RWPE2 (cell line): ENCODE measurements at regions not wholly inside any gene's neighbourhood (a gene's known extent, or its start where the extent isn't known, plus 50 kb on each side); places are given as distances from the start of the nearest gene placed in this dataset.
A peak's percentile ranks its signal among the peaks of the same experiment; 100 is the strongest.

ENCODE experiments used
- ATAC-seq: fragments of 200-7000 bp; cut with Tn5 transposase; 3 replicates; pipeline ENCODE4 v1.9.1; 2021; ENCODE audit warnings: low read depth
- DNase-seq: peaks from one replicate; pipeline ENCODE4 v3.0.0-alpha.2; 2020; ENCODE audit warnings: low spot score
- H3K27ac ChIP-seq: fragments of 450-650 bp; 2 replicates; pipeline ENCODE4 v1.5.1; 2017; ENCODE audit warnings: mild to moderate bottlenecking; ENCODE audit not compliant: poor library complexity, severe bottlenecking
- H3K27me3 ChIP-seq: fragments of 250-450 bp; sonication (Bioruptor Pico); 2 replicates; pipeline ENCODE4 v1.5.1; 2021; ENCODE audit warnings: mild to moderate bottlenecking, moderate library complexity; ENCODE audit not compliant: insufficient read depth, poor library complexity, severe bottlenecking
- H3K36me3 ChIP-seq: fragments of 250-450 bp; sonication (Bioruptor Pico); 2 replicates; pipeline ENCODE4 v1.5.1; 2020; ENCODE audit warnings: low read depth, mild to moderate bottlenecking, moderate library complexity
- H3K4me1 ChIP-seq: fragments of 250-450 bp; sonication (Bioruptor Pico); 2 replicates; pipeline ENCODE4 v1.5.1; 2021; ENCODE audit warnings: mild to moderate bottlenecking, moderate library complexity; ENCODE audit not compliant: insufficient read depth, poor library complexity, severe bottlenecking
- H3K4me3 ChIP-seq: fragments of 250-450 bp; sonication (Bioruptor Pico); 2 replicates; pipeline ENCODE4 v1.5.1; 2021; ENCODE audit warnings: mild to moderate bottlenecking, moderate library complexity; ENCODE audit not compliant: severe bottlenecking
- H3K9me3 ChIP-seq: fragments of 250-450 bp; sonication (Bioruptor Pico); 2 replicates; pipeline ENCODE4 v1.5.1; 2021; ENCODE audit warnings: mild to moderate bottlenecking, moderate library complexity; ENCODE audit not compliant: severe bottlenecking
- TF ChIP-seq, protein P1 (sequence below): fragments of 450-650 bp; IDR thresholded peaks from one replicate; pipeline ENCODE4 v1.5.1; 2017; ENCODE audit warnings: mild to moderate bottlenecking, moderate library complexity; ENCODE audit not compliant: poor library complexity, severe bottlenecking

DNA sequence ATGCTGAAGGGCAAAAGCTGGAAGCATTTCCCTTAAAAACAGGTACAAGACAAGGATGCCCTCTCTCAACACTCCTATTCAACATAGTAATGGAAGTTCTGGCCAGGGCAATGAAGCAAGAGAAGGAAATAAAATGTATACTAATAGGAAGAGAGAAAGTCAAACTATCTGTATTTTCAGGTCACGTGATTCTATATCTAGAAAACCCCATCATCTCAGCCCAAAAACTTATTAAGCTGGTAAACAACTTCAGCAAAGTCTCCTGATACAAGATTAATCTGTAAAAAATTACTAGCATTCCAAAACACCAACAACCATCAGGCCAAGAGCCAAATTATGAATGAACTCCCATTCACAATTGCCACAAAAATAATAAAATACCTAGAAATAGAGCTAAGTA lies 213.2 kb upstream of the CNTNAP5 start:
- Histone ChIP-seq H3K36me3 (no peaks in the 10 kb centered on the region), H3K27me3 (no peaks in the 10 kb centered on the region), H3K4me1 (no peaks in the 10 kb centered on the region), H3K27ac (no peak overlapping the region), H3K4me3 (no peak overlapping the region), H3K9me3 (no peaks in the 10 kb centered on the region)
- TF ChIP-seq, protein P1, sequence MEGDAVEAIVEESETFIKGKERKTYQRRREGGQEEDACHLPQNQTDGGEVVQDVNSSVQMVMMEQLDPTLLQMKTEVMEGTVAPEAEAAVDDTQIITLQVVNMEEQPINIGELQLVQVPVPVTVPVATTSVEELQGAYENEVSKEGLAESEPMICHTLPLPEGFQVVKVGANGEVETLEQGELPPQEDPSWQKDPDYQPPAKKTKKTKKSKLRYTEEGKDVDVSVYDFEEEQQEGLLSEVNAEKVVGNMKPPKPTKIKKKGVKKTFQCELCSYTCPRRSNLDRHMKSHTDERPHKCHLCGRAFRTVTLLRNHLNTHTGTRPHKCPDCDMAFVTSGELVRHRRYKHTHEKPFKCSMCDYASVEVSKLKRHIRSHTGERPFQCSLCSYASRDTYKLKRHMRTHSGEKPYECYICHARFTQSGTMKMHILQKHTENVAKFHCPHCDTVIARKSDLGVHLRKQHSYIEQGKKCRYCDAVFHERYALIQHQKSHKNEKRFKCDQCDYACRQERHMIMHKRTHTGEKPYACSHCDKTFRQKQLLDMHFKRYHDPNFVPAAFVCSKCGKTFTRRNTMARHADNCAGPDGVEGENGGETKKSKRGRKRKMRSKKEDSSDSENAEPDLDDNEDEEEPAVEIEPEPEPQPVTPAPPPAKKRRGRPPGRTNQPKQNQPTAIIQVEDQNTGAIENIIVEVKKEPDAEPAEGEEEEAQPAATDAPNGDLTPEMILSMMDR: no peak
- ATAC-seq: no peak
- DNase-seq: no peak

DNA sequence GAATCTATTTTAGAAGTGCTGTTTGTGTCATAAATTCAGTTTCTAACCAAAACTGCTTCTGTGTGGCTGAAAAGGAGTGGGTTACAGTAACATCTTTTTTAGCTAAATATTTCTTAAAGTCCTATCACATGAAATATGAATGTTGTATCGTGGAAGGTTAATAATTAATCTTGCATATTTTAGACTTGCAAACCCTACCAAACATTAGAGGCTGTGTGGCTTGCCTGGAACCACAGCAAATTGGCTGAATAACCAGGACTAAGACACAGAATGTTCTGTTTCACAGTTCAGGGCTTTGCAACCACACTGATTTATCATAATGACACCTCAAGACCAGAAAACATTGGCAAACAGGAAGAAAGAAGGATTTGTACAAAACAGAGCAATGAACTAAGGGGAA lies 208.9 kb upstream of the CNTNAP5 start:
- H3K4me1 ChIP-seq: no peaks in the 10 kb centered on the region
- no peak overlapping the region for H3K4me3 ChIP-seq
- TF ChIP-seq, protein P1: no peak
- H3K36me3 ChIP-seq: no peaks in the 10 kb centered on the region
- no peaks in the 10 kb centered on the region for H3K27me3 ChIP-seq
- no peaks in the 10 kb centered on the region for H3K9me3 ChIP-seq
- H3K27ac ChIP-seq: no peak overlapping the region
- ATAC-seq: no peak
- DNase-seq: no peak

DNA sequence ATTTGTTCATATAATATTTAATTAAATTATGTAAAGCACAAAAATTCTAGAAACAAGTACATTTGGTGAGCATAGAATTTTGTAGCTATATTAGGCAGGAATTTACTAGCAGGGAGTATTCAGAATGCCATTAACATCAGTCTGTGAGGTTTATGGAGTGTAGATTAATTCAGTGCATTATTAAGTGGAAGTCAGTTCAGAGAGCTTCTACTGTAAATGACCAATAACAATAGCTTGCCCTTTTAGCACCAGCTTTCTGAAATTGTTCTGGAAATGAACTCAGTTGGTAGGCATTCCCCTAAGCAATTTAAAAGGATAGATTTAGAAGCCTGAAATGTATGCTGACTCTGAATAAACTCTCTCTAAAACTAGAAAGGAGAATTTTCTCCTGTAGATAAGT lies 208.2 kb upstream of the CNTNAP5 start:
- DNase-seq (no peak), ATAC-seq (no peak)
- Histone ChIP-seq H3K27ac (no peak overlapping the region), H3K4me1 (no peaks in the 10 kb centered on the region), H3K27me3 (no peaks in the 10 kb centered on the region), H3K36me3 (no peaks in the 10 kb centered on the region), H3K4me3 (no peak overlapping the region), H3K9me3 (no peaks in the 10 kb centered on the region)
- TF ChIP-seq, protein P1: no peak

DNA sequence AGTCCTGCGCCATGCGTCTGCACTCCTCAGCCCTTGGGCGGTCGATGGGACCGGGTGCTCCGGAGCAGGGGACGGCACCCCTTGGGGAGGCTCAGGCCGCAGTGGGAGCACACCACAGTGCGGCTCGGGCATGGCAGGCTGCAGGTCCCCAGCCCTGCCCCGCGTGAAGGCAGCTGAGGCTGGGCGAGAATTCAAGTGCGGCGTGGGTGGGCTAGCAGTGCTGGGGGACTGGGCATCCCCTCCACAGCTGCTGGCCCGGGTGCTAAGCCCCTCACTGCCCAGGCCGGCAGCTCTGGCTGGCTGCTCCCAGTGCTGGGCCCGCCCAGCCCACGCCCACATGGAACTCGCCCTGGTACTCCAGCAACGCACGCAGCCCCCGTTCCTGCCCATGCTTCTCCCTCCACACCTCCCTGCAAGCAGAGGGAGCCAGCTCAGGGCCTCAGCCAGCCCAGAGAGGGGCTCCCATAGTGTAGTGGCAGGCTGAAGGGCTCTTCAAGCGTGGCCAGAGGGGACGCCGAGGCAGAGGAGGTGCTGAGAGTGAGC lies 198.3 kb upstream of the CNTNAP5 start:
- ATAC-seq (no peak), DNase-seq (no peak)
- H3K4me1 ChIP-seq: no peaks in the 10 kb centered on the region
- no peaks in the 10 kb centered on the region for H3K9me3 ChIP-seq
- TF ChIP-seq, protein P1: no peak
- H3K36me3 ChIP-seq: no peaks in the 10 kb centered on the region
- peaks cover 2% of the 10 kb centered on the region for H3K27me3 ChIP-seq
- H3K4me3 ChIP-seq: no peak overlapping the region
- no peak overlapping the region for H3K27ac ChIP-seq

DNA sequence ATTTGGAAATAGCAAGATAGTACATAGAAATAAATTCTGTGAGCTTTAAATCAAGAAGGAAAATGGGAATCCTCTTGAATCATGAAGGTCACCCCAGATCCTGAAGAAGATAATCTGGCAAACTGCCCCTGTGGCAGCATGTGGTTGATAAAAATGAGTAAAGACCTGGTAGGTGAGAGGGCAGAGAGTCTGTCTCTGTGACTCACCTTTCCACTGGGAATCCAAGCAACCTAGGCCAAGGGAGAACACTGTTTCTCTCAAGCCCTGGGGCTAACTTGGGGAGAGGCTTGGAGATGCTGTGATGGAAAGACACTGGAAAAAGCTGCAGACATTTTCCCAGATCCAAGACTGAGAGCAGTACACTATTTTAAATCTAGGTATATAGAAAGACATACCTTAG lies 185.8 kb upstream of the CNTNAP5 start:
- Histone ChIP-seq H3K27me3 (no peaks in the 10 kb centered on the region), H3K4me3 (no peak overlapping the region), H3K36me3 (no peaks in the 10 kb centered on the region), H3K27ac (peak overlapping the region; percentile 54), H3K9me3 (peaks cover 2% of the 10 kb centered on the region), H3K4me1 (no peaks in the 10 kb centered on the region)
- peak; percentile 40; the same call in 1 of the 3 replicates for ATAC-seq
- TF ChIP-seq, protein P1: no peak
- DNase-seq: no peak
